IMR-90 (cell line): ENCODE measurements at regions not wholly inside any gene's neighbourhood (a gene's known extent, or its start where the extent isn't known, plus 50 kb on each side); places are given as distances from the start of the nearest gene placed in this dataset.

Experiments
- BHLHE40 ChIP-seq: fragments of 150-350 bp; IDR thresholded peaks from 2 replicates; pipeline ENCODE4 v1.6.1; 2016; ENCODE audit warnings: mild to moderate bottlenecking, low read depth, low read length
- CEBPB ChIP-seq: IDR thresholded peaks from 2 replicates; pipeline ENCODE4 v1.6.1; 2012; ENCODE audit warnings: low read depth, low read length, improper control_type of control experiment
- CHD1 ChIP-seq: IDR thresholded peaks from 2 replicates; pipeline ENCODE4 v1.6.1; 2012; ENCODE audit warnings: low read depth, low read length, improper control_type of control experiment
- FOS ChIP-seq: fragments of 150-350 bp; IDR thresholded peaks from 2 replicates; pipeline ENCODE4 v1.6.1; 2016; ENCODE audit warnings: low read depth, low read length
- MAZ ChIP-seq: IDR thresholded peaks from 2 replicates; pipeline ENCODE4 v1.6.1; 2012; ENCODE audit warnings: low read depth, mild to moderate bottlenecking, low read length, improper control_type of control experiment, moderate library complexity, borderline replicate concordance
- MXI1 ChIP-seq: IDR thresholded peaks from 2 replicates; pipeline ENCODE4 v1.6.1; 2012; ENCODE audit warnings: low read depth, mild to moderate bottlenecking, low read length, moderate library complexity, borderline replicate concordance
- NFE2L2 ChIP-seq: fragments of 150-350 bp; IDR thresholded peaks from 2 replicates; pipeline ENCODE4 v1.6.1; 2016; ENCODE audit warnings: low read depth, mild to moderate bottlenecking, low read length
- POLR2A ChIP-seq: IDR thresholded peaks from 2 replicates; pipeline ENCODE4 v1.6.1; 2012; ENCODE audit warnings: mild to moderate bottlenecking, low read depth, low read length
- RFX5 ChIP-seq: IDR thresholded peaks from 2 replicates; pipeline ENCODE4 v1.8.0; 2012; ENCODE audit warnings: low read depth, mild to moderate bottlenecking, low read length, moderate library complexity
- TF ChIP-seq, protein P1 (sequence below): conservative IDR thresholded peaks from 2 replicates; pipeline ENCODE4 v1.5.1; 2012; ENCODE audit warnings: mild to moderate bottlenecking, low read depth, low read length, improper control_type of control experiment

DNA sequence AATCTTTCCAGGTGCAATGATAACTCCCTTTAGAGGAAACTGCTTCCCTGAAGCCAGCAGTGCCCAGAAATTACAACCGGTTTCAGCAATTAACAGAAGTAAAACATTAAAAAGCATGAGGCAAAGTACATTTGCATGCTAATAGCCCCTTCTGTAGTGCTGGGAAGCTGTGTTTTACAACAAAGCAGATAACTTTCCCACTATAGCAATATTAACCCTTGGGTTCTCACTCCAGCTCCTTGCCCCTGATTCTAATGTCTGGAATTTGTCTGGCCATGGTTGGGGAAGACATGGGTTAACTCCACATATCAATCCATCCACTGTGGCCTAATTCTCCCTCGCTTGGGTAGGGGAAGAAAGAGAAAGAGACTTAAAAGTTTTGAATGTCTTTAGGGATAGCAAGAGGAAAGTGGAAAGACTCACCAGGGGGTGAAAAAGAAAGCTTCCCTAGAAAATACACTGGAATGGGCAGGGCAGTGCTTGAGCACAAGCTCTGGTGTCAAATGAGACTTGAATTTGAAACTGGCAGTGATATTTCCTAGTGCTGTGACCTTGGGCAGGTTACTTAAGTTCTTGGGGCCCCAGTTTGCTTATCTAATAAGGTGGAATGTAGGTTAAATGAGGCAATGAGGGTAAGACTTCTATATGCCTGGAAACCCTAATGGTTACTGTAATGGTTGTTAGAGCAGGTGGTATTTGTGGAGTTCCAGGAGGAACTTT lies 102.0 kb downstream of the SOX9 start:
- TF ChIP-seq, protein P1, sequence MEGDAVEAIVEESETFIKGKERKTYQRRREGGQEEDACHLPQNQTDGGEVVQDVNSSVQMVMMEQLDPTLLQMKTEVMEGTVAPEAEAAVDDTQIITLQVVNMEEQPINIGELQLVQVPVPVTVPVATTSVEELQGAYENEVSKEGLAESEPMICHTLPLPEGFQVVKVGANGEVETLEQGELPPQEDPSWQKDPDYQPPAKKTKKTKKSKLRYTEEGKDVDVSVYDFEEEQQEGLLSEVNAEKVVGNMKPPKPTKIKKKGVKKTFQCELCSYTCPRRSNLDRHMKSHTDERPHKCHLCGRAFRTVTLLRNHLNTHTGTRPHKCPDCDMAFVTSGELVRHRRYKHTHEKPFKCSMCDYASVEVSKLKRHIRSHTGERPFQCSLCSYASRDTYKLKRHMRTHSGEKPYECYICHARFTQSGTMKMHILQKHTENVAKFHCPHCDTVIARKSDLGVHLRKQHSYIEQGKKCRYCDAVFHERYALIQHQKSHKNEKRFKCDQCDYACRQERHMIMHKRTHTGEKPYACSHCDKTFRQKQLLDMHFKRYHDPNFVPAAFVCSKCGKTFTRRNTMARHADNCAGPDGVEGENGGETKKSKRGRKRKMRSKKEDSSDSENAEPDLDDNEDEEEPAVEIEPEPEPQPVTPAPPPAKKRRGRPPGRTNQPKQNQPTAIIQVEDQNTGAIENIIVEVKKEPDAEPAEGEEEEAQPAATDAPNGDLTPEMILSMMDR = no peak
- TF ChIP-seq BHLHE40 (no peak), NFE2L2 (no peak), POLR2A (no peak), CEBPB (no peak), MAZ (no peak), CHD1 (no peak), MXI1 (no peak), RFX5 (no peak), FOS (no peak)
